Body of pancreas (tissue), 4 donors: ENCODE measurements at regions not wholly inside any gene's neighbourhood (a gene's known extent, or its start where the extent isn't known, plus 50 kb on each side); places are given as distances from the start of the nearest gene placed in this dataset.

Source experiments
- POLR2A ChIP-seq, 3 donors: fragments of 450-650 bp; IDR thresholded peaks; one replicate each; pipeline ENCODE4 v1.6.1; 2016; ENCODE audit warnings: antibody characterized with exemption in 3 of 3, mild to moderate bottlenecking in 2 of 3
- TF ChIP-seq, protein P1 (sequence below), 7 experiments: fragments of 450-650 bp in 4 of 7; fragments of 200-600 bp in 3 of 7; sonication (generic) in 3 of 7; IDR thresholded peaks; one replicate each; pipeline ENCODE4 v1.5.1; 2016 to 2019; ENCODE audit warnings: antibody characterized with exemption in 7 of 7

DNA sequence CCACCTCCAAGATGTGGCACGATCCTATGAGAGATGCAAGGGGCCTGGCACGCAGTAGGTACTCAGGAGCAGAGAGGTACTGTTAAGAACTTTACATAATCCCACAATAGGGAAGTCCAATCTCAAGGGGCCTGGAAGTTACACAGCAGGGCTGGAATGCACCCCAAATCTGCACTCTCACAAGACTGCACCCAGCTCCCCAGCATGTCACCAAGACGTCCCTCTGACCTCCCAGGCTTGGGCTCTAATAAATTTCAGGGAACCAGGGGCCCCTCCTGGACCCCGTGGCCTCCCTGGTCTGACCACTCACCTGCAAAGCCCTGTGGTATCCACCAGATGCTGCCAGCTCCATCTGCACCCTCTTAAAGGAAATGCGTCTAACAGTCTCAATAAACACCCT lies 94.9 kb downstream of the OAT start:
- TF ChIP-seq, protein P1, sequence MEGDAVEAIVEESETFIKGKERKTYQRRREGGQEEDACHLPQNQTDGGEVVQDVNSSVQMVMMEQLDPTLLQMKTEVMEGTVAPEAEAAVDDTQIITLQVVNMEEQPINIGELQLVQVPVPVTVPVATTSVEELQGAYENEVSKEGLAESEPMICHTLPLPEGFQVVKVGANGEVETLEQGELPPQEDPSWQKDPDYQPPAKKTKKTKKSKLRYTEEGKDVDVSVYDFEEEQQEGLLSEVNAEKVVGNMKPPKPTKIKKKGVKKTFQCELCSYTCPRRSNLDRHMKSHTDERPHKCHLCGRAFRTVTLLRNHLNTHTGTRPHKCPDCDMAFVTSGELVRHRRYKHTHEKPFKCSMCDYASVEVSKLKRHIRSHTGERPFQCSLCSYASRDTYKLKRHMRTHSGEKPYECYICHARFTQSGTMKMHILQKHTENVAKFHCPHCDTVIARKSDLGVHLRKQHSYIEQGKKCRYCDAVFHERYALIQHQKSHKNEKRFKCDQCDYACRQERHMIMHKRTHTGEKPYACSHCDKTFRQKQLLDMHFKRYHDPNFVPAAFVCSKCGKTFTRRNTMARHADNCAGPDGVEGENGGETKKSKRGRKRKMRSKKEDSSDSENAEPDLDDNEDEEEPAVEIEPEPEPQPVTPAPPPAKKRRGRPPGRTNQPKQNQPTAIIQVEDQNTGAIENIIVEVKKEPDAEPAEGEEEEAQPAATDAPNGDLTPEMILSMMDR (IDR thresholded peaks at IDR 0.05): no peak
- no peak for TF ChIP-seq POLR2A (IDR thresholded peaks at IDR 0.05)
